Loucy (cell line): ENCODE measurements at regions not wholly inside any gene's neighbourhood (a gene's known extent, or its start where the extent isn't known, plus 50 kb on each side); places are given as distances from the start of the nearest gene placed in this dataset.

ENCODE experiments used
- H2AFZ ChIP-seq: fragments of 200-600 bp; sonication (generic); 2 replicates; pipeline ENCODE4 v1.6.0; 2016; ENCODE audit warnings: antibody characterized with exemption, mild to moderate bottlenecking, low read length, moderate library complexity
- H3F3A ChIP-seq: fragments of 200-600 bp; 2 replicates; pipeline ENCODE4 v1.6.0; 2016; ENCODE audit warnings: antibody characterized with exemption, low read depth, mild to moderate bottlenecking
- H3K27me3 ChIP-seq: fragments of 200-600 bp; sonication (generic); 2 replicates; pipeline ENCODE4 v1.6.1; 2014; ENCODE audit warnings: low read length, mild to moderate bottlenecking; ENCODE audit not compliant: insufficient read depth, poor library complexity, severe bottlenecking
- H3K36me3 ChIP-seq: fragments of 200-600 bp; sonication (generic); 2 replicates; pipeline ENCODE4 v1.6.1; 2016; ENCODE audit warnings: low read length; ENCODE audit not compliant: insufficient read depth
- H3K4me1 ChIP-seq: fragments of 200-600 bp; sonication (generic); 2 replicates; pipeline ENCODE4 v1.5.1; 2014; ENCODE audit warnings: low read length, mild to moderate bottlenecking; ENCODE audit not compliant: insufficient read depth, poor library complexity, severe bottlenecking
- H3K4me2 ChIP-seq: fragments of 200-600 bp; sonication (generic); 2 replicates; pipeline ENCODE4 v1.6.0; 2014; ENCODE audit warnings: antibody characterized with exemption, low read length, low read depth, mild to moderate bottlenecking; ENCODE audit not compliant: poor library complexity, severe bottlenecking
- H3K4me3 ChIP-seq: fragments of 200-600 bp; sonication (generic); 2 replicates; pipeline ENCODE4 v1.5.1; 2014; ENCODE audit warnings: low read length, mild to moderate bottlenecking, mixed read lengths; ENCODE audit not compliant: poor library complexity, severe bottlenecking
- H3K79me2 ChIP-seq: fragments of 200-600 bp; sonication (generic); 2 replicates; pipeline ENCODE4 v1.6.1; 2014; ENCODE audit warnings: low read length; ENCODE audit not compliant: insufficient read depth
- H3K9ac ChIP-seq: fragments of 200-600 bp; sonication (generic); 2 replicates; pipeline ENCODE4 v1.6.0; 2014; ENCODE audit warnings: mild to moderate bottlenecking, low read depth, low read length, moderate library complexity; ENCODE audit not compliant: poor library complexity, severe bottlenecking
- H3K9me2 ChIP-seq: fragments of 200-600 bp; sonication (generic); replicated peaks from 2 replicates; pipeline ENCODE4 v1.6.1; 2016; ENCODE audit warnings: low read depth, low read length, mixed read lengths
- H3K9me3 ChIP-seq: fragments of 200-600 bp; sonication (generic); 2 replicates; pipeline ENCODE4 v1.6.1; 2014; ENCODE audit warnings: mild to moderate bottlenecking, antibody characterized with exemption, low read length, low read depth; ENCODE audit not compliant: insufficient read depth
- H4K20me1 ChIP-seq: fragments of 200-600 bp; sonication (generic); 2 replicates; pipeline ENCODE4 v1.6.0; 2014; ENCODE audit warnings: antibody characterized with exemption, low read length, mild to moderate bottlenecking; ENCODE audit not compliant: insufficient read depth, poor library complexity, severe bottlenecking
- CTCF ChIP-seq: fragments of 200-600 bp; sonication (generic); conservative IDR thresholded peaks from 2 replicates; pipeline ENCODE4 v1.5.1; 2014; ENCODE audit warnings: mild to moderate bottlenecking, antibody characterized with exemption, low read length
- EZH2phosphoT487 ChIP-seq: fragments of 200-600 bp; IDR thresholded peaks from 2 replicates; pipeline ENCODE4 v1.6.1; 2018; ENCODE audit warnings: antibody characterized with exemption, mild to moderate bottlenecking, moderate library complexity, borderline replicate concordance

DNA sequence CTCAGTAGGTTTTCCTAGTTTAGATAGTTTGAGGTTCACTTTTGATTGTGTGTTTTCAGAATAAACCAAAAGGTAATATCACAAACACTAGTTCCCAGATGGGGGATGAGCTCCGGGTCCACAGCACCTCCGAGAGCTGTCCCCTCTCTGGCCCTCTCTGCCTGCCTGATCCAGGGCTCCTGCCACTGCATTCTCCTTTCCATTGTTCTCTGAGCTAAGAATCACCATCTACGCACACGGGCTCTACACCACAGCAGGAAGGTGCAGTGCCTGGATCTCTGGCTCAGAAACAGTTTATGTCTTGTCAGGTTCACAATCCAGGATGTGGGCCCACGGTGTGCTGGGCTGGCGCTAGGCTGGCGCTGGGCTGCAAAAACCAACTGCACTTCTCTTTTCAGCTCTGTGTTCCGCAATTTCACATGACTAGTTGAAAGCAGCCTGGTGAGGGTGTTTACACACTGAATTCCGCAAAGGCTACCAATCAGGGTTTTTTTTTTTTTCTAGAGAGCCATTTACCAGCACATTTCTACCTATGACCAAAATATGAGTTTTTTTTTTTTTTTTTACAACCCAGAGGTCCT, 167.5 kb downstream of the SOD2 start:
- H3K27me3 ChIP-seq, result no peaks in the 10 kb centered on the region
- no peak for TF ChIP-seq CTCF
- no peak overlapping the region for H3K4me3 ChIP-seq
- H3K79me2 ChIP-seq, result no peaks in the 10 kb centered on the region
- H3K9me3 ChIP-seq, result no peaks in the 10 kb centered on the region; the same call in 1 of the 2 replicates
- no peak overlapping the region for H3K4me2 ChIP-seq
- H3F3A ChIP-seq, result no peaks in the 10 kb centered on the region
- no peaks in the 10 kb centered on the region for H4K20me1 ChIP-seq
- no peaks in the 10 kb centered on the region for H3K4me1 ChIP-seq
- no peaks in the 10 kb centered on the region for H3K9me2 ChIP-seq
- H3K36me3 ChIP-seq, result no peaks in the 10 kb centered on the region
- no peak overlapping the region for H2AFZ ChIP-seq
- H3K9ac ChIP-seq, result no peak overlapping the region

DNA sequence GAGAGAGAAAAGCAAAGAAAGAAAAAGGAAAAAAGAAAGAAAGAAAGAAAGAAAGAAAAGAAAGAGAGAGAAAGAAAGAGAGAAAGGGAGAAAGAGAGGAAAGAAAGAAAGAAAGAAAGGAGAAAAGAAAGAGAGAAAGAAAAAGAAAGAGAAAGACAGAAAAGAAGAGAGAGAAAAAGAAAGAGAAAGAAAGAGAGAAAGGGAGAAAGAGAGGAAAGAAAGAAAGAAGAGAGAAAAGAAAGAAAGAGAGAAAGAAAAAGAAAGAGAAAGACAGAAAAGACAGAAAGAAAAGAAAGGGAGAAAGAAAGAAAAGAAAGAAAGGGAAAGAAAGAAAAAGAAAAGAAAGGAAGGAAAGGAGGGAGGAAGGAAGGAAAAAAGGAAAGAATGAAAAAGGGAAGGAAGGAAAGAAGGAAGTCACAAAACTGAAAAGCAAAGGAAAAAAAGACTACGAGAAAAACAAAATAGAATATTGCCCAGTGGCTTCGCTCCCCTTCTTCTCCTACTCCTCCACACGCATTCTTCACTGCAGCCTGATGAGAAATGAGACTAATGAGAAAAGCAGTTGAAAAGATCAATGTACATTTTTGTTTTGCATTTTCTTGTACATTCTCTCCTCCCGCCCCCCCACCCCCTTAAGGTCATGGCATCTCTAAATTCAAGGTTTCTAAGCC, 170.0 kb downstream of the SOD2 start:
- Histone ChIP-seq H3K79me2 (no peaks in the 10 kb centered on the region), H4K20me1 (no peaks in the 10 kb centered on the region), H3K27me3 (no peaks in the 10 kb centered on the region), H3K36me3 (no peaks in the 10 kb centered on the region), H3K9me3 (no peaks in the 10 kb centered on the region; the same call in 1 of the 2 replicates), H3K4me2 (no peak overlapping the region), H2AFZ (no peak overlapping the region), H3K4me3 (no peak overlapping the region), H3K9me2 (no peaks in the 10 kb centered on the region), H3F3A (no peaks in the 10 kb centered on the region), H3K4me1 (no peaks in the 10 kb centered on the region), H3K9ac (no peak overlapping the region)
- TF ChIP-seq EZH2phosphoT487 (no peak), CTCF (no peak)

- Histone ChIP-seq H3K79me2 (no peaks in the 10 kb centered on the region), H3K4me2 (no peak overlapping the region), H3K4me1 (no peaks in the 10 kb centered on the region), H3K9me2 (no peaks in the 10 kb centered on the region), H2AFZ (no peak overlapping the region), H4K20me1 (no peaks in the 10 kb centered on the region), H3K27me3 (no peaks in the 10 kb centered on the region), H3K4me3 (no peak overlapping the region), H3F3A (no peaks in the 10 kb centered on the region), H3K36me3 (no peaks in the 10 kb centered on the region), H3K9me3 (no peaks in the 10 kb centered on the region; the same call in 1 of the 2 replicates), H3K9ac (no peak overlapping the region)
- TF ChIP-seq CTCF (no peak), EZH2phosphoT487 (no peak)
Measured at GRCh38 chr6:159521962-159522361, 171.1 kb downstream of the SOD2 start.
